Activated naive CD4-positive, alpha-beta T cell treated with anti-CD3 and anti-CD28 coated beads, Interleukin-2, amount 10 ng/mL, durations not matched to agents 7 days and 5 days (primary cell): ENCODE measurements at regions not wholly inside any gene's neighbourhood (a gene's known extent, or its start where the extent isn't known, plus 50 kb on each side); places are given as distances from the start of the nearest gene placed in this dataset.
"Not testable (repeated sequence)": the region's sequence is repeated elsewhere in the genome, so short reads cannot be mapped to it uniquely, and the experiment has no call there.

Experiments used
- CTCF ChIA-PET: fragments of 350-600 bp; sonication (Branson Sonifier 250); formaldehyde crosslinking; loops from one replicate; lab custom pipeline; 2021; ENCODE audit warnings: antibody characterized with exemption; lab: Charles Lee
- DNase-seq: peaks from one replicate; pipeline ENCODE4 v3.0.0-alpha.2; 2020
- H3K27ac Mint-ChIP-seq: one replicate; pipeline ENCODE4 v1.8.0; 2021; ENCODE audit warnings: mild to moderate bottlenecking, moderate library complexity, mixed read lengths
- H3K27me3 Mint-ChIP-seq: one replicate; pipeline ENCODE4 v1.8.0; 2021; ENCODE audit warnings: mild to moderate bottlenecking, mixed read lengths
- H3K36me3 Mint-ChIP-seq: one replicate; pipeline ENCODE4 v1.8.0; 2021; ENCODE audit warnings: mixed read lengths
- H3K4me1 Mint-ChIP-seq: one replicate; pipeline ENCODE4 v1.8.0; 2021; ENCODE audit warnings: mixed read lengths
- H3K4me3 Mint-ChIP-seq: one replicate; pipeline ENCODE4 v1.8.0; 2021; ENCODE audit warnings: mild to moderate bottlenecking, moderate library complexity, mixed read lengths
- H3K9me3 Mint-ChIP-seq: one replicate; pipeline ENCODE4 v1.8.0; 2021; ENCODE audit warnings: mixed read lengths

- H3K27me3 Mint-ChIP-seq, CTCF ChIA-PET, DNase-seq, H3K4me1 Mint-ChIP-seq, H3K9me3 Mint-ChIP-seq, H3K36me3 Mint-ChIP-seq, H3K4me3 Mint-ChIP-seq, H3K27ac Mint-ChIP-seq: not testable (repeated sequence)
Measured at GRCh38 chr16:58790816-58791557, 56.9 kb upstream of the GOT2 start.

GRCh38 chr16:58789351-58789750 is 55.2 kb upstream of the GOT2 start:
- H3K4me1 Mint-ChIP-seq: no peaks in the 10 kb centered on the region
- no peak overlapping the region for H3K27ac Mint-ChIP-seq
- H3K36me3 Mint-ChIP-seq: no peaks in the 10 kb centered on the region
- no peaks in the 10 kb centered on the region for H3K9me3 Mint-ChIP-seq
- no peak for DNase-seq
- H3K4me3 Mint-ChIP-seq: no peak overlapping the region
- no peaks in the 10 kb centered on the region for H3K27me3 Mint-ChIP-seq
- CTCF ChIA-PET: no interaction called here
